GM21737 (cell line): ENCODE measurements at regions not wholly inside any gene's neighbourhood (a gene's known extent, or its start where the extent isn't known, plus 50 kb on each side); places are given as distances from the start of the nearest gene placed in this dataset.
"Not testable (repeated sequence)": the region's sequence is repeated elsewhere in the genome, so short reads cannot be mapped to it uniquely, and the experiment has no call there.

ENCODE experiments used
- ATAC-seq: cut with Tn5 transposase; IDR thresholded peaks from one replicate; pipeline ENCODE4 v1.9.1; 2021; ENCODE audit warnings: mild to moderate bottlenecking, moderate library complexity; ENCODE audit not compliant: unreplicated experiment

DNA sequence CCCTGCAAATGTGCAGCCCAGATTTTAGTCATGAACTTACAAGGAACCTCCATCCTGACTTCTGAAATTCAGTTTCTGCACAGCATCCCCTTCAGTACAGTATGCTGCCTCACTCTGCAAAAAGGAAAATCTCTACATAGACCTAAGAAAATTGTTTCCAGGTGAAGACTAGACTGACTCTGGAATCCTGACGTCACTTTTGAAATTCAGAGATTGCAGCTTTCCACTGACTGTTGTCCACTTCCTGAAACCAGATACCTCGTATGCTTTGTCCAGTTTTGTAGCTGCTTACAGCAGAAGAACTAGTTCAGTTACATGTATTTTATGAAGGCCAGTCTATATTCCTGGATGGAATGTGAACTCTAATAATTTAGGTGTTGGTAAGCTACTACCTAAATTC is 629.3 kb upstream of the ST8SIA4 start:
- ATAC-seq, result no peak

DNA sequence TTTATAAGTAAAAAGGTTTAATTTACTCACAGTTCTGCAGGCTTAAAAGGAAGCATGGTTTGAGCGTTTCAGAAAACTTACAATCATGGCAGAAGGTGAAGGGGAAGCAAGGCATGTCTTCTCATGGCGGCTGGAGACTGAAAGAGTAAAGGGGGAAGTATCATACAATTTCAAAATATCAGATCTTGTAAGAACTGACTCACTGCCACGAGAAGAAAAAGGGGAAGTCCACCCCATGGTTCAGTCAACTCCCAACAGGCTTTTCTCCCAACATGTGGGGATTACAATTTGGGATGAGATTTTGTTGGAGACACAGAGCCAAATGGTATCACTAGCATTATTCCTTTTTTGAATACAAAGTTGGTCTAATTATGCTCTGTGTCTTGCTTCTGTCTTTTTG is 627.9 kb upstream of the ST8SIA4 start:
- no peak for ATAC-seq

DNA sequence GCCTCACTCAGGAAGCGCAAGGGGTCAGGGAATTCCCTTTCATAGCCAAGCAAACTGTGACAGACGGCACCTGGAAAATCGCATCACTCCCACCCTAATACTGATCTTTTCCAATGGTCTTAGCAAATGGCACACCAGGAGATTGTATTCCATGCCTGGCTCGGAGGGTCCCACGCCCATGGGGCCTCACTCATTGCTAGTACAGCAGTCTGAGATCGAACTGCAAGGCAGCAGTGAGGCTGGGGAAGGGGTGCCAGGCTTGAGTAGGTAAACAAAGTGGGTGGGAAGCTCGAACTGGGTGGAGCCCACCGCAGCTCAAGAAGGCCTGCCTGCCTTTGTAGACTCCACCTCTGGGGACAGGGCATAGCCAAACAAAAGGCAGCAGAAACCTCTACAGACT is 626.0 kb upstream of the ST8SIA4 start:
- not testable (repeated sequence) for ATAC-seq

DNA sequence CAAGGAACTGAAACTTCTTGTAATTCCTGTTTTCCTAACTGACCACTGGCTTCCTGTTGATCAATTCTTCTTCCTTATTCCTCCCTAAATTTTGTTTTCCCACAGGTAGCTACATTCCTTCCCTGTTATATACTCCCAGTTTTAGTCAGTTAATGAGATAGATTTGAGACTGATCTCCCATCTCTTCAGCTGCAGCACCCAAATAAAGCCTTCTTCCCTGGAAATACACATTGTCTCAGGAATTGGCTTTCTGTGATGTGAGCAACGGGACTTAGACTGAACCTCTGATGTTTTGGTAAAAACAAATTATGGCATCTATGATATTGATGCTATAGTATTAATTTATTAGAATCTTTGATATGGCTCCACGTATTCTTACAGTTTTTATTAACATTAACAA is 617.3 kb upstream of the ST8SIA4 start:
- no peak for ATAC-seq

DNA sequence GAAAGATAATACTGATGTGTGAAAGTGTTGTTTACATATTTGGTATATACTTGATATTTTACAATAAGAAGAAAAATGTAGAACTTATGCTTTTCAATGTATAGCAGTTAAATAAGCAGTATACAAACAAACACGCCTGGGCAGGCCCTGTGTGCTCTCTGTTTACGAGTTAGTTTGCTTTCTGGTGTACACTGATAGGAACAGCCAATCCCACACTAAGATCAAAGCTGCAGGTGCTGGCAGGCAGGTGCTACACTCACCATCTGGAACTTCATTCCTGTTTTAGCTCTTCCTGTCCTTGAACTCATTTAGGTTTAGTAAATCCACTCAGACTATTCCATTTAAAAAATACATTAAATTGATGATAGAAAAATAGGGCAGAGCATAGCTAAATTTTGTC is 614.7 kb upstream of the ST8SIA4 start:
- ATAC-seq, result no peak

DNA sequence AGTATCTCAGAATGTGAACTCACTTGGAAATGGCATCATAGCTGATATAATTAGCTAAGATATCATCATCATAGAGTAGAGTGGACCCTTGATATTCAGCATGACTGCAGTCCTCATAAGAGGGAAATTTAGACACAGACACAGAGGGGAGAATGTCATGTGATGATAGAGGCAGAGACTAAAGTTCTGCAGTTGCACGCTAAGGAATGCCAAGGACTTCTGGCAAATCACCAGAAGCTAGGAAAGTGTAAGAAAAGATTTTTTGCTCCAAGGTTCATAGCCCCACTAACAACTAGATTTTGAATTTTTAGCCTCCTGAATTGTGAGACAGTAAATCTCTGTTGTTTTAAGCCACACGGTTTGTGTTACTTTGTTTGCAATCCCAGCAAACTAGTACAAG is 612.6 kb upstream of the ST8SIA4 start:
- ATAC-seq, result no peak

DNA sequence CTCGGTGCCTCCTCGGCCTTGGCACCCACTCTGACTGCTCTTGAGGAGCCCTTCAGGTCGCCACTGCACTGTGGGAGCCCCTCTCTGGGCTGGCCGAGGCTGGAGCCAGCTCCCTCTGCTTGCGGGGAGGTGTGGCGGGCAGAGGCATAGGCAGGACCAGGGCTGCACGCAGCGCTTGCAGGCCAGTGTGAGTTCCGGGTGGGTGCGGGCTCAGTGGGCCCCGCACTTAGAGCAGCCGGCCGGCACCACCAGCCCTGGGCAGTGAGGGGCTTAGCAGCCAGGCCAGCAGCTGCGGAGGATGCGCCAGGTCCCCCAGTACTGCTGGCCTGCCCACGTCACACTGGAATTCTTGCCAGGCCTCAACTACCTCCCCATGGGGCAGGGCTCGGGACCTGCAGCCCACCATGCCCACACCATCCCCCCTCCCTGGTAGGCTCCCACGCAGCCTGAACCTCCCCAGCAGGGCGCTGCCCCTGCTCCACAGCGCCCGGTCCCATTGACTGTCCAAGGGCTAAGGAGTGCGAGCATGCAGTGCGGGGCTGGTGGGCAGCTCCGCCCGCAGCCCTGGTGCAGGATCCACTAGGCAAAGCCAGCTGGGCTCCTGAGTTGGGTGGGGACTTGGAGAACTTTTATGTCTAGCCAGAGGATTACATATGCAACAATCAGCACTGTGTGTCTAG is 602.9 kb upstream of the ST8SIA4 start:
- ATAC-seq, result no peak

DNA sequence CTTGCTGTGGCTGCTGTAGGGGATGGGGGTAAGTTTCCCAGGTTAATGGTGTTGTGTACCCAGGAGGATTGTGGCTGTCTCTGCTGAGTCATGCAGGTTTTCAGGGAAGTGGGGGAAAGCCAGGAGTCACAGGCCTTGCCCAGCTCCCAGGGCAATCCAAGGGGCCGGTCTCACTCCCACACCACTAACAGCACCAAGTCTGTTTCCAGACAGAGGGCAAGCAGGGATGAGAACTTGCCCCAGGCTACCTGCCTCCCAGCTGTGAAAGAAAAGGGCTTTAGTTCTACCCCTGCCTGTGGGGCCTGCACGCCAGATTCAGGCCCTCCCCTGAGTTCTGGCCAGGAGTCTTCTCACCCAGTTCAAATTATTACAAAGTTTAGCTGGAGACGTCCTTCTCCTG is 579.8 kb upstream of the ST8SIA4 start:
- no peak for ATAC-seq

DNA sequence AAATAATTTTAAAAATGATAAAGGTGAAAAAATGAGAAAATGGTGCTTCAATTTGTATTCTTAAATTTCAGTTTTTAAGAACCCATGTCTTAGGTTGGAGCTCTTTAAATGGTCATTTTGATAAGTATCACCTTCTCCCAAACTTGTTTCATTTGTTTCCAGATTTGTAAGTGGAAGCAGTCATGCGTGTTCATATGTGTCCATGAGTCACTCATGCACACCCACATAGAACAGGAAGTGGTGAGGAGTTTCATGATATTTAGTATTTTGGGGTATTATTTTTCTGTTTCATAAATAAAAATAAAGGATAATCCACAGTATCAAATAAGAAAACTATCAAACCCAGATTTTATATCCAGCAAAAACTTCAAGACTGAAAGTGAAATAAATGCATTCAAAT is 570.4 kb upstream of the ST8SIA4 start:
- ATAC-seq, result no peak

DNA sequence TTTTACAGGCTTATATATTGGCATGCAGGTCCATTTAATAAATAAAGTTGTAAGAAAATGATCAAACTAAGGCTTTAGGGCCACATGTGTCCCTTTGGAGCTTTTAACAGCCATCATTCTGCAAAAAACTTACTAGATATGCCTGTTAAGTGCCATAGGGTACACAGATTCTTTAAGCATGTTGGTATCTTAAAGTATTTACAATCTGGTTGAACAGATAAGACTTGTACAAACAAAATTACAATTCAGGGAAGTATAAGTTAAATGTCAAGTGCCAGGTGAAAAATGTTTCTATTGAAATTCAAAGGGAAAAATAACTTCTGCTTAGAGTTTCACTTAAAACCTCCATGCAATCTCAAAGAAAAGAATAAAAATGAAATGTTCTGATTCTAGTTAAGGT is 558.4 kb upstream of the ST8SIA4 start:
- no peak for ATAC-seq

DNA sequence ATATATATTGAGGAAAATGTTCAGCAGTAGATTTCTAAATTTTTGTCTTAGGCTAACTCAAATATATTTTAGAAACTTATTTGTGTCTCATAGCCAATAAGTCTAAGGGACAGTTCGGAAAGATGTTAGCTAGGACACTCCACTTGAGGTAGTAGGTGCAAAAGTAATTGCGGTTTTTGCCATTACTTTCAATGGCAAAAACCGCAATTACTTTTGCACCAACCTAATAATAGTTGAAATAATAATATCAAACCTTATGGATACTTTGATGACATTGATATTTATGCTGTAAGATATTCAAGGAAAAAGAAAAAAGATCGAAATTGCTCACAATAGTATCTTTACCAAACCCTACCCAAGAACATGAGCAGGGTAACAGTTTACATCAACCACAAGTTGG is 555.5 kb upstream of the ST8SIA4 start:
- no peak for ATAC-seq

DNA sequence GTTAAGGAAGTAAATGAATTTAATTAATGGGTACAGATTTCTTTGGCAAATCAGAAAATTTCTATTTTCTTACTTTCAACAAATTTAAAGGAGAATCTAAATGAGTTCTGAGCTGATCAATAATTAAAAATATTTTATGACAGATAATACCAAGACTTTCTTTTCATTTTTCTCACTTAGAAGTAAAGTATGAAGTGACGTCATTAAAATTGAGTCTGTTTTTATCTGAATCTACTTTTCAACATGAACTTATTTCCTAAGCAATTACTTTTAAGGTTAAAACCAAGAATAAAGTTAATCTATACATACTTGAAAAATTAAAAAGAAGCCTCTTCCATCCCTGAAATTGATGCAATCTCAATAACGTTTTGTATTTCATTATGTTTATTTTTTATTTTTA is 552.8 kb upstream of the ST8SIA4 start:
- no peak for ATAC-seq

DNA sequence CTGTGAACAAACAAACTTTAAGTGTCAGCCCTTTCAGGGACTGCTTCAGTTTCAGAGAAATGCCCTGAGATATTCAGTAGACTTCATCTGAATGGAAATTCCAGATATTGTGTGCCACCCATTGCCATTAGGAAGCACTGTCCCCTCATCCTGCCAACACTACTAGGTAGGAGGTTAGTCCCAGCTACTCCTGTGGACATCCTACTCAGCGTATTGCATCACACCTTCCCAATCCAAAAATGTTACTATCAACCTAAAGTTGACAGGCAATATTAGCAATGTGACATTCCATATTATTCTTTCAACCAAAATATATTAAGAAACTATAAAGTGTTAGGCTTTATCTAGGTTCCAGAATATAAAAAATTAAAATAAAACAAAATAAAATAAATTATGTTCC is 552.0 kb upstream of the ST8SIA4 start:
- no peak for ATAC-seq

DNA sequence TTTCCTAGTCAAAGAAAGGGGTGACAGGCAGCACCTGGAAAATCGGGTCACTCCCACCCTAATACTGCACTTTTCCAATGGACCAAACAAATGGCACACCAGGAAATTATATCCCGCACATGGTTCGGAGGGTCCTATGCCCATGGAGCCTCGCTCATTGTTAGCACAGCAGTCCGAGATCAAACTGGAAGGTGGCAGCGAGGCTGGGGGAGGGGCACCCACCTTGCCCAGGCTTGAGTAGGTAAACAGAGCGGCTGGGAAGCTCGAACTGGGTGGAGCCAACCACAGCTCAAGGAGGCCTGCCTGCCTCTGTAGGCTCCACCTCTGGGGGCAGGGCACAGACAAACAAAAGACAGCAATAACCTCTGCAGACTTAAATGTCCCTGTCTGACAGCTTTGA is 539.2 kb upstream of the ST8SIA4 start:
- not testable (repeated sequence) for ATAC-seq

DNA sequence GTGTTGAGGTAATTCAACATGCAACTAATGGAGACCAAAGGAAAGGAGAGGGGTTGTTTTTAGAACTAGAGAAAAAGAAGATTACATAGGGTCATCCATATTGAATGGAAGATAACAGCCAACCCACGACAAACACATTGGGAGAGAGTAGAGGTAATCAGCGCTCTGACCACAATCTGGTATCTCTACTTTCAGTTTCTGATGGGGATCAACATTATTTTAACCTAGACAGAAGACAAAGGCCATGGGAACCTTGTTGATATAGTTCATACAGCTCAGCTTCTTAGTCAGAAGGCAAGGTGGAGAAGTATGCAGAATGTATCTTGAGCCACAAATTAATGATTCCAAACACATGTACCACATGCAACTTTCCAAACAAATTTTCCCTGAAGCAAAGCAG is 537.1 kb upstream of the ST8SIA4 start:
- ATAC-seq, result no peak

DNA sequence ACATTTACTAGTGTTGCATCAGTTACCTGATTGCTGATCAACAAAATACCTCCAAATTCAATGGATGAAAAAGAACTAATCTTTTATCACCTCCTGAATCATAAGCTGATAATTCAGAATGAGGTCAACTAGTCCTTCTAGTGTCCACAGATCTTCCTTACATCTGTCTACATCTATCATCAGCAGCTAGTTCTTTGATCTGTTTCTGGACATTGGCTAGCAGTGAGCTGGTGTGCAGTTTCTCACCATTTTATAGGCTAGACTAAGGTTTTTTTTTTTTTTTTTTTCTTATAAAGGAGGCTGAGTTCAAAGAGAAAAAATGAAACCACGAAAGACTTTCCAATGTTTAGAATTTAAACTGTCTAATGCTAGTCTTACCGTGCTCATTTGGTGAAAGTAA is 534.3 kb upstream of the ST8SIA4 start:
- ATAC-seq, result no peak

DNA sequence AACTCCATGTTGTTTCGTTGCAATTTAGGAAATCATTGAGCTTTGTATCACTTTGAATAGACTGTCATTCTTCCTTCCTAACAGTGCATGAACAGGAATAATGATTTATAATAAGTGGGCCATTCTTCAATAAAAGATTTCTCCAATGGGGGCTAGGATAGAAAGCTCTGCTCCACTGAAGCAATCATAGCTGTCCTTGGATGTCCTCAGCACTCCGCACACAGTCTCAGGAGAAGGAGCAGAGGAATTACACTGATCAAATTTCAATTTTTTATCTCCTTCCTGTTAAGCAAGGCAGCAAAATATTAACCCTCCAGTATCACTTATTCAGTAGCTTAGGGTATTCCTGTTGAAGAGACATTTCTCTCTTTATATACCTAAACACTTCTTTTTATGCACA is 532.7 kb upstream of the ST8SIA4 start:
- ATAC-seq, result no peak

DNA sequence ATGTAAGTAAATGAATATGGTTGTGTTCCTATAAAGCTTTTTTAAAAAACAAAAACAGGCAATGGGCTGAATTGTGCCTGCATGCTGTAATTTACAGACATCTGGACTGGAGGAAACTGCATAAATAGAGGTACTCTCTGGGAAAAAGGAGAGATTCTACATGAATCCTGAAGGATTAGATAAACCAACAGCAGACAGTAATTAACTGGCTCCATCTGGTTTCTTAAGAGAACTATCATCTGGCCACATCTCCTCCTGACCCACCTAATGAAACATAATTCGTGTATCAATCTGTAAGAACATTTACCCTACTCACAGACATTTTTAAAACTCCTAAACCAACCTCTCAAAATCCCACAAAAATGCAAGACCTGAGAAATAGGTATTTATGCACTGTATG is 528.1 kb upstream of the ST8SIA4 start:
- ATAC-seq, result no peak

DNA sequence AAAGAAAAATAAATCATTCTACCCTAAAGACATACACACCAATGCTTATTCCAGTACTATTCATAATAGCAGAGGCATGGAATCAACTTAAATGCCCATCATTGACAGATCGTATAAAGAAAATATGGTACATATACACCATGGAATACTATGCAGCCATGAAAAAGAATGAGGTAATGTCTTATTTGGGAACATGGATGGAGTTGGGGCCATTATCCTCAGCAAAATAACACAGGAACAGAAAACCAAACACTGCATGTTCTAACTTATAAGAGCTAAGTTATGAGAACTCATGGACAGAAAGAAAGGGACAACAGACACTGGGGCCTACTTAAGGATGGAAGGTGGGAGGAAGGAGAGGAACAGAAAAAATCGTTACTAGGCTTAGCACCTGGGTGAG is 527.5 kb upstream of the ST8SIA4 start:
- ATAC-seq, result no peak

DNA sequence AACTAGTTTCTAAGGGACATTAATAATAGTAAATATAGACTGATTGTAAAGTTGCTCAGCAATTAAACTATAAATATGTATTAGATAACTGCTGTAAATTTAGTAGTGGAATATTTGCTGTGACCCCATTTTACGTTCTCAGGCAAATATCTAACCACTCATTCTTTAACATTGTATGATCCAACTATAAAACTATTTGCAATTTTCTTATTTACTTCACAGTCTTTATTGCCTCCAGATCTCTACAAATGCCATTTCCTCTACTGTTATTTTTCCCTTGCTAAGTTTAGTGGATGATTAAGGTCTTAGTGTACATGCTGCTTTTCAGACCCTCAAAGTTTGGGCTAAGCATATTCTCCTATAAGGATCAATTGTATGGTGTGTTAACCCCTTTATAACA is 526.2 kb upstream of the ST8SIA4 start:
- no peak for ATAC-seq

DNA sequence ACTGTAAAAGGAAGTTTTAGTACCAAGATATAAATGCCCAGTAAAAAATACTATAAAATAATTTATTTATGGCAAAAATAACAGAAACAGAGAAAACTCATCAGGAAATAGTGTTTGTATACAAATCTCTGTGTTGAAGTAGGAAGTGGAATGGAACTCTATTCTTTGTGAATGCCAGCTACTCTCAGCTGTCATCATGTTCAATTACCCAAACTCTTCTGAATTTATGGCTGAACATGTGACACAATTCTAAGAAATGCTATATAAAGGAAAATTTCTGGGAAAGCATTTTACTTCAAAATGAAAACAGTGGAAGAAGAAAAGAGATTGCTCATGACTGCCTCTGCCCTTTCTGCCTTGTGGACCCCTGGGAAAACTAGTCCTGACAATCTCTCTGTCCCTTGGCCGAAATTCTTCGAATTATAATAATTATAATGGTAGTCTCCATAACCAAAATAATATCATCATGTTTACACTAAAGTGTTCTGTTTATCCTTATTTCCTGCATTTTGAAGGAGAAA is 522.3 kb upstream of the ST8SIA4 start:
- no peak for ATAC-seq

DNA sequence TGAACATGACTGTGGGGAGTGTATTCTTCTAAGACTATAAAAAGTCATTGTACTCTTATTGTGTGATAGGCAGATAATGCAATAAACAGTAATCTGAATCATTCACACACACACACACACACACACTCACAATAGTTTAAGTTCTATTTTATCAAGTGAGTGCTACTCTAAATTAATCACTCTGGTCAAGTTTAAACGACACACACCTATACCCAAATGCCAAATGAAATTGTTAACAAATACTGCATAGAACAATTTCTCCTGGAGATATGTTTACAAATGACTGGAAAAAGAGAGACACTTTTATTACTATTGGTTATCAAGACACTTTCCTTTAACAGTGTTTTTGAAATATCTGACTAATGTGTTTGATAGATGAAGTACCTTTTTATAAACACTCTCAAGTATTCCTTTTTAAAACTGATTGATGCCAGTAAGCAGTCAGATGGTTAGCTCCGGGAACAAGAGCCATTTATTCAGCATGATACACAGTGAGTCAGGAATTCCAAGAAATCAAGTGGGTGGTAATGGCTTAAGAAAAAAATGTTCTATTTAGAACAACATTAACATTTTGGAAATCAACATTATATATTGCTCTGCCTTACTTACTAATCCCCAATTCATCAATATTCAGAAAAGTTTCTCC is 521.6 kb upstream of the ST8SIA4 start:
- ATAC-seq, result no peak

DNA sequence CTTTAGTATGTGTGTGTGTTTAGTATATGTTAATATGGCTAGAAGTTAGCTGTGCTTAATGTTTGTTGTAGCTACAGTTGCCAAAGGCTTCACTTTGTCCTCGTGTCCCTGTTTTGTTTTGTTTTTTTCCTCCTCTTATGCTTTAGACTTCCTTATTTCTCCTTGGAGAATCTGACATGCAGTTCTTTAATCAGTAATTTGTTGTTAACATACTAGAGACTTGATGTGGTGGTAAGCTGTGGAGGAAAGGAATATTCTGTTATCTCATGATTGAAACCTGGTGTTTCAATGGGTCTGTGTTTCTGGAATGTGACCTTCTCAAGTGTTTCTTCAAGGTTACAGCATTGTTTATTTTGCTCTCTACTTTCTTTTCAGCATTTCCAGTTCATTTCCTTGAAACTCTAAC is 515.6 kb upstream of the ST8SIA4 start:
- no peak for ATAC-seq
